ENCODE measurements at regions not wholly inside any gene's neighbourhood (a gene's known extent, or its start where the extent isn't known, plus 50 kb on each side); places are given as distances from the start of the nearest gene placed in this dataset.

- no peak for TF ChIP-seq CTCF (conservative IDR thresholded peaks at IDR 0.05; ENCODE audit: low read length)
- no peak for TF ChIP-seq EZH2phosphoT487 (IDR thresholded peaks at IDR 0.05; ENCODE audit: borderline replicate concordance)
Measured at GRCh38 chr12:62138527-62138926, 121.7 kb upstream of the USP15 start.

Data from Loucy (cell line).